ENCODE measurements at regions not wholly inside any gene's neighbourhood (a gene's known extent, or its start where the extent isn't known, plus 50 kb on each side); places are given as distances from the start of the nearest gene placed in this dataset.

DNA sequence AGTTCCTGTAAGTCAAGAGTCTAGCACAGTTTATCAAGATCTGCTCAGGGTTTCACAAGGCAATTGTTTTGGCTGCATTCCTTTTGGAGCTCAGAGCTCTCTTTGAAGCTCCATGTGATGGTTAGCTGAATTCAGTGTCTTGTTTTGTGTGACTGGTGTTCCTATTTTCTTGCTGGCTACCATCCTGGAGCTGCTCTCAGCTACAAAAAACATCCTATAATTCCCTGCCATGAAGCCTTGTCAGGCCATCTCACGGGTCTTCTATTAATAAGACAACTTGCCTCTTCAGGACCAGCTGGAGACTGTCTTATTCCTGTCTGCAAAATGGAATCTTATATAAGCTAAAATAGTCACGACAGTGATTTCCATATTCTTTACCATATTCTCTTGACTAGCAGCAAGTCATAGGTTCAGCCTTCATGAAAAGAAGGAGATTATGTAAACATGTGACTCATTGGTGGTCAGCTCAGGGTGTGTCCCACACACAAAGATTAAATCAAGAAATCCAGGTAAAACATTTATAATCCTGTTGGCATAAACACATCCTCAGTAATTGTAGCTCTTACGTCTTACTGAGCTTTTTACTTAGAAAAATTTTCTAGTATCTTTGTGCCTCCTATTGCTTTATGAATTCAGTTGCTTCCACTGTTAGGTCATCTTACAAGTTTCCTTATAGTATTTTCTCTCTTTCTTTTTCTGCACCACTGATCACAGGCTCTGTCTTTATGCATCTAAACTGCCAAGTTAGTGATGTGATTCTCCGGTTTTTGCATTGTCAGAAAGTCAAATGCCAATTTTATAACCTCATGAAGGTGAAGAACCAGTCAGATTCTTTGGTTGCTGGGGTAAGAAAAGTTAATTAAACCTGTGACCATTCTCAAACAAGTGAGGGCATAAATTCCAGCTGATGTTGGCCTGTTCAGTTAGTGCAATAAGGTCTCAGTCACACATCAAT, 378.5 kb upstream of the MGAT4C start:
- no peak overlapping the region for H3K4me3 ChIP-seq
- no peak overlapping the region for H3K27ac ChIP-seq
- no peak for DNase-seq (ENCODE audit: low spot score)
- TF ChIP-seq, protein P1, sequence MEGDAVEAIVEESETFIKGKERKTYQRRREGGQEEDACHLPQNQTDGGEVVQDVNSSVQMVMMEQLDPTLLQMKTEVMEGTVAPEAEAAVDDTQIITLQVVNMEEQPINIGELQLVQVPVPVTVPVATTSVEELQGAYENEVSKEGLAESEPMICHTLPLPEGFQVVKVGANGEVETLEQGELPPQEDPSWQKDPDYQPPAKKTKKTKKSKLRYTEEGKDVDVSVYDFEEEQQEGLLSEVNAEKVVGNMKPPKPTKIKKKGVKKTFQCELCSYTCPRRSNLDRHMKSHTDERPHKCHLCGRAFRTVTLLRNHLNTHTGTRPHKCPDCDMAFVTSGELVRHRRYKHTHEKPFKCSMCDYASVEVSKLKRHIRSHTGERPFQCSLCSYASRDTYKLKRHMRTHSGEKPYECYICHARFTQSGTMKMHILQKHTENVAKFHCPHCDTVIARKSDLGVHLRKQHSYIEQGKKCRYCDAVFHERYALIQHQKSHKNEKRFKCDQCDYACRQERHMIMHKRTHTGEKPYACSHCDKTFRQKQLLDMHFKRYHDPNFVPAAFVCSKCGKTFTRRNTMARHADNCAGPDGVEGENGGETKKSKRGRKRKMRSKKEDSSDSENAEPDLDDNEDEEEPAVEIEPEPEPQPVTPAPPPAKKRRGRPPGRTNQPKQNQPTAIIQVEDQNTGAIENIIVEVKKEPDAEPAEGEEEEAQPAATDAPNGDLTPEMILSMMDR (IDR thresholded peaks at IDR 0.05), result no peak

DNA sequence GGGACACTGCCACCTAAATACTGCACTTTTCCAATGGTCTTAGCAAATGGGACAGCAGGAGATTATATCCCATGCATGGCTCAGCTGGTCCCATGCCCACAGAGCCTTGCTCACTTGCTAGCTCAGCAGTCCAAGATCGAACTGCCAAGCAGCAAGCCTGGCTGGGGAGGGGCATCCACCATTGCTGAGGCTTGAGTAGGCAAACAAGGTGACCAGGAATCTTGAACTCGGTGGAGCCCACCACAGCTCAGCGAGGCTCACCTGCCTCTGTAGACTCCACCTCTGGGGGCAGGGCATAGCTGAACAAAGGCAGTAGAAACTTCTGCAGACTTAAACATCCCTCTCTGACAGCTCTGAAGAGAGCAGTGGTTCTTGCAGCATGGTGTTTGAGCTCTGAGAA, 370.8 kb upstream of the MGAT4C start:
- no peak for DNase-seq (ENCODE audit: low spot score)
- TF ChIP-seq, protein P1 (IDR thresholded peaks at IDR 0.05), result no peak
- Histone ChIP-seq H3K4me3 (no peak overlapping the region), H3K27ac (no peak overlapping the region)

DNA sequence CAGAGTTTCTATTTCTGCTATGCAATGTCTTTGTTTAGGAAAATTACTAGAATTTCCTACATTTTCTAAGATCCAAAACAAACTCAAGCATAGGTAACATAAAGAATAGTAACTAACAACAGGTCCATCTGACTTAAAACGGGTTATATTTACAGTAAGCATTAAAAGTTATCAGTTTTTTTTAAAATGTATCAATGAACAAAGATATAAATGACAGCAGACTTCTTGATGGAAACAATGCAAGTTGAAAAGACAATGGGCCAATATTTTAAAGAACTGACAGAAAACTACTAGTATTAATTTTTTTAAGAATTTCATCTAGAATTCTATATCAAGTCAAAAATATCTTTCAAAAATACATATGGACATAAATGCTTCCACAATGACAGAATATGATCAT, 367.1 kb upstream of the MGAT4C start:
- Histone ChIP-seq H3K4me3 (no peak overlapping the region), H3K27ac (no peak overlapping the region)
- no peak for DNase-seq (ENCODE audit: low spot score)
- TF ChIP-seq, protein P1 (IDR thresholded peaks at IDR 0.05), result no peak

DNA sequence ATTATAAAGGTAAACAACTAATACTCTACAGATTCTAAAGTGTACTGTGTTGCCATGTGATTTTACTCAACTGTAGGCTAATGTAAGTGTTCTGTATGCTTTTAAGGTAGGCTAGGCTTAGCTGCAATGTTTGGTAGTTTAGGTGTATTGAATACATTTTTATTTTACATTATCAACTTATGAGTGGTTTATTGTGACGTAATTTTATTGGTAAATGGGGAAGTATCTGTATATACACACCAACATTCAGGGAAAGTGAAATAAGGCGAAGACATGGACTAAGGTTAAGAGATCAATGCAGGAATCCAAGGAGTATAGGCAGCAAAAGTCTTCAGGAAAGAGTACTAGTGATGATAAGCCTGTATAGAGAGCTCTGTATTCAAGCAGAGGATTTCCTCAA, 365.8 kb upstream of the MGAT4C start:
- Histone ChIP-seq H3K4me3 (no peak overlapping the region), H3K27ac (no peak overlapping the region)
- no peak for DNase-seq (ENCODE audit: low spot score)
- TF ChIP-seq, protein P1 (IDR thresholded peaks at IDR 0.05), result no peak

DNA sequence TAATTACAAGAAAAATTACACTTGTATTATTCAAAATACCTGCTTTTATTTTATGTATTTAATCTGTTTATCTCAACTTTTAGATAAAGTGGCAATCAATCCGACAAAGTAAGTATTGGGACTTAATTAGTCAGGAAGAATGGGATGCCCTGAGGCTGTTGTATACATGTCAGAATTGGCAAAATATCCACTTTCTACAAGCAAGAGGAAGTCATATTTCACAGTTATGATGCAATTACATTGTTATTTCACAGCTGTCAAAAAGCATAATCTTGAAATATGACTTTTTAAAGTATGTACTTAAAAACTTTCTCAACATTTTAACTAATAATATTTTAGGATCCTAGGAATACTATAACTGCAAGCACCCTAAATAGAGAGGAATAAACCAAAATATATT, 357.1 kb upstream of the MGAT4C start:
- DNase-seq (ENCODE audit: low spot score), result no peak
- TF ChIP-seq, protein P1 (IDR thresholded peaks at IDR 0.05), result no peak
- Histone ChIP-seq H3K4me3 (no peak overlapping the region), H3K27ac (no peak overlapping the region)

DNA sequence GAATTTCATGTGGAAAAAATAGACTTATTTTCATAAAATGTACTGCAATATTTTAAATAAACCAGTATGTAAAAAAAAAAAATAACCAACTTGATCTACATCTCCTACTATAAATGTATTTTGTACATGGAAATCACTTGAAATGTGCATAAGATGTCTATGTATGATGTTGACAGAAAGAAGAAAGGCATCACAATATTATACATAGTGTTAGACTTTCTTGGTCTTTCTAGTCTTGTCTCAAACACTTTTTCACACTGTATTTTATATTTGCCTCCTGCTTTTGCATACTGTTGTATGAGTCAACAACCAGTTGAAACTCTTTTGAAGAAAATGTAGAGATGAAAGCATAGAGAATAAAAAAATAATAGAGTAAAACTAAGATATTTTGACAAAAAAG, 352.4 kb upstream of the MGAT4C start:
- no peak for DNase-seq (ENCODE audit: low spot score)
- no peak overlapping the region for H3K27ac ChIP-seq

More for the DNA sequence above, 352.4 kb upstream of the MGAT4C start:
- TF ChIP-seq, protein P1 (IDR thresholded peaks at IDR 0.05), result no peak
- no peak overlapping the region for H3K4me3 ChIP-seq

Measured in coronary artery (tissue), 2 donors.